HG03025 (cell line): ENCODE measurements at regions not wholly inside any gene's neighbourhood (a gene's known extent, or its start where the extent isn't known, plus 50 kb on each side); places are given as distances from the start of the nearest gene placed in this dataset.
"Not testable (repeated sequence)": the region's sequence is repeated elsewhere in the genome, so short reads cannot be mapped to it uniquely, and the experiment has no call there.

Source experiments
- ATAC-seq: cut with Tn5 transposase; IDR thresholded peaks from one replicate; pipeline ENCODE4 v1.9.1; 2021; ENCODE audit warnings: mild to moderate bottlenecking, moderate library complexity; ENCODE audit not compliant: unreplicated experiment, low FRiP score

DNA sequence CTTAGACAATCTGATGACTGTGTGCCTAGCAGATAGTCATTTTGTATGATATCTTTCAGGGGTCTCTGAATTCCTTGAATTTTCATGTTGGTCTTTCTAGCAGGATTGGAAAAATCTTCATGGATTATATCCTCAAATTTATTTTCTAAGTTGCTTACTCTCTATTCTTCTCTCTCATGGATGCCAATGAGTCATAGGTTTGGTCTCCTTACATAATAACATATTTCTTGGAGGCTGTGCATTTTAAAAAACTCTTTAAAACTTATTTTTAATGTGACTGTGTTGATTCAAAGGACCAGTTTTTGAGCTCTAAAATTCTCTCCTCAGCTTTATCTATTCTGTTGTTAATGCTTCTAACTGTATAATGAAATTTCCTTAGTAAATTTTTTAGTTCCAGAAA, 198.7 kb downstream of the AASDHPPT start:
- ATAC-seq: no peak

DNA sequence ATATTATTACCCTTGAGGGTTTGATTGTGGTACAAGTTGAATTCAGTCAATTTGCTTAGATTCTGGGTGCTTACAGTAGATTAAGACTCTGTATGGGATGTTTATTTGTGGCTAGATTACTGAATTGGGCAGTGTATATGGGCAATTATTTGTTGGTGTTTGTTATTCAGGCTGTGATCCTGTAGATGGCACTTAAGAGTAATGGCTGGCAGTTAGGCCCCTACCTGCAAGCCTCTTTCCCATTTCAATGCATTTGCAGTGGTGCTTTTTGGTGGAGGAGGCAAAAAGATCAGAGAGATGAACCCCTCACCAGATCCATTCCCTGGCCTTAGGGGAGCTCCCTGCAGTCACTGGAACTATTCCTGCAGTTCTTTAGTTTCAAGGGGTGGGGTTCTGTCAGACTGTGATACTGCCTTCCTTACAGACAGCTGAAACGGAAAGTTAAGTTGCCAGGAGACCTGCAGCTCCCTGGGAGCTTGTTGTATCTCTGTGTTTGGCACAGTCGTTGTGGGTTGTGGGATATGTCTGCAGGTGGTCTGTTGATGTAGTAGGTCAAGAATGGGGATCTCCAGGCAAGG, 199.5 kb downstream of the AASDHPPT start:
- ATAC-seq: no peak

DNA sequence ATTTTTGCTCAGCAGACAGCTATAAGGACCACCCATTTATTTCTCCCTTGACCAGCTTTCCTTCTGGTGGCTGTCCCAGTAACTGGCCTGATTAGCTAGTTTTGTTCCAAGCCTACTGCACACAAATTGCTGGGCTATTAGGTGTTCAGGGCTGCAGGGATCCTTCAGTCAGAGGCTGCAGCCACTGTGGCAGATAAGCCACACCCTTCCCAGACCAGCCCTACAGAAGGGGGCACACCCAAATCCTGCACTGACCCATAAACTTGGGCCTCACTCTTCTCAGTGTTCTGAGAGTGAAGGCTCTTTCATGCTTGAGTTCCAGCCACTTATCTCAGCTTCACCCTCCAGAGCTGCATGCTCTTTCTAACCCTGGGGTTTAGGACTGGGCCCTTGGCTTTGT, 200.0 kb downstream of the AASDHPPT start:
- no peak for ATAC-seq

DNA sequence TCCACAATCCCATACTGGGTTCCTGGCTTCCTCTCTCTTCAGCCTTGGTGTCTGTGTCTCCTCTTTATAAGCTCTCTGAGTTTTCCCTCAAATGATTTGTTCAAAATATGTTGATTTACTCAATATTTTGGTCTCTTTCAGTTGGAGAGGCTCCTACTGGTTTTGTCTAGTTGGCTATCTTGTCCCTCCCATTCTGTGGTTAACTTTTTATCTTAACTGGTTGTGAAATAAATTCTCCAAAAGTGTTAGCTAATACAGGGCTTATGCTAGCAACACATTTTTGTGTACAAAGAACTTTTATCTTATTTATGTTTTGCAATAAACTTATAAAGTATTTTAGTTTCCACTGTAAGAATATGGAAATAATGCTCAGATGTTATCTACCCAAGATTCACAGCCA, 200.9 kb downstream of the AASDHPPT start:
- no peak for ATAC-seq

DNA sequence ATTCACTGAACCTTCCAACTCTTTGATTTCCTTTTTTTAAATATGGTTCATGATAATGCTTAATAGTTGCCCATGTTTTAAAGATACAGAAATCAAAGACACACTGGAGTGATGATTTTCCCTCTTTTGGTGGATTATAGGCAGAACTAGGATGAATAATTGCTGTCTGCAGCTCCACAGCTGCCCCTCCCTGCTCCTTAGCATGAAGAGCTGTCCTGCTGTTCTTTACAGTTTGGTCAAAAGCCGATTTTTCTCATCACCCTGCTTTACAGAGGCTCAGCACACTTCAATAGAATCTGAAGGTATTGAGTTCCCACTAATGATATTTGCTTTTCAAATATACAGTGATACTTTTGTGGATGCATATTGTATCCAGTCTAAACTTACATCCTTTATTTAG, 202.6 kb downstream of the AASDHPPT start:
- no peak for ATAC-seq

DNA sequence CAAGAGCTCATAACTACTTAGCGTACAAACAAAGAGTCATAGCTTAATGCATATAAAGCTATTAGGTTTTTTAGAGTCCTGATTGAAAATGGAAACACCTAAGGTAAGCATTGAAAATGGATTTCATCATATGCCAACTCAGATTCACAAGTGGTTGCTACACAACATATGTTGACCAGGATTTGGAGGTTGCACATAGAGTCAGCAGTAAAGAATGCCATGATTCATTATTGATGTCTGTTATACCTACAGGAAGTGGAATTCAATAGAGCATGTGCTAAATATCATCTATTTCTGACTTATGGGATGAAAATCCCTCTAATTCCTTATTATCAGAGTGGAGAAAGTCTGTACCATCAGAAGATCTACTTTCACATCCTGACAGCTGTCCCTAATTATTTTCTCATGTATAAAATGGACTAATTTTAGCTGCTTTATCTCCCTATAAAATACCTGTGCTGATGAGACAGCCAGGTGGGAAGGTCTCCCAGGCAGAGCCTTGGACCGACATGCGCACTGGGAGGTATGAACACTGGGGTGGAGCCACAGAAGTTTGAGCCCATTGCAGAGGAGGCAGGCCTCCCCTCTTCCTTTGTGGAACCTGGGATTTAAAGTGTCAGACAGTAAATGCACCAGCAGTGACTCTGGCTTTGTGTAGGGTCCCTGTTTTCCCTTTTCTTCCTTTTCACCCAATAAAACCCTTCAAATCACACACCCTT, 204.2 kb downstream of the AASDHPPT start:
- ATAC-seq: no peak

DNA sequence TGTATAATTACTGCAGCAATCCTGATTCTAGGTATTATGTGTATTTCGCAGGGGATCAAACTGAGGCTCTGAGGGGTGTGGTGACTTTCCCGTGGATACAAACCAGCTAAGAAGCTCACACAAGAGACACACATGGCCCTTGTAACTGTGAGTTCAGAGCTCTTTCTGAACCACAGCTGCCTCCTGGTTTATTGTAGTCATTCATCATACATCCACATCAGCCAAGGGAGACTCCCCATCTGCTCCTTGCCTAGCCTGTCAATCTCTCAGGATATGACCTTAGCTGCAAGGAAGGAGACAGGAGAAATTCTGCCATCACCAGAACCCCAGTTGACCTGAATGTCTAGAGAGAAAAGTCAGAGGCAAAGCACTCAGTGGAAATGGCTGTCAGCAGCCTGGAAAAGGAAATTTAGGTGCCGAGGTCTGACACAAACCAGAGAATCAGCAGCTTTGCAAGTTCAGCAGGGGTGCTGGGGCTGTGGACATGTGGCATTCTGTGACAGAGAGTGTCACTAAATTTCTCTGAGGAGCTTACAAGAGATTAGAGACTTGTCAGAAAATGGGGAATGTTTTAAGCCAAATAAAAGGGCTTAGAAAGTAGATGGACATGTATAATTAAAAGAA, 209.5 kb downstream of the AASDHPPT start:
- no peak for ATAC-seq

DNA sequence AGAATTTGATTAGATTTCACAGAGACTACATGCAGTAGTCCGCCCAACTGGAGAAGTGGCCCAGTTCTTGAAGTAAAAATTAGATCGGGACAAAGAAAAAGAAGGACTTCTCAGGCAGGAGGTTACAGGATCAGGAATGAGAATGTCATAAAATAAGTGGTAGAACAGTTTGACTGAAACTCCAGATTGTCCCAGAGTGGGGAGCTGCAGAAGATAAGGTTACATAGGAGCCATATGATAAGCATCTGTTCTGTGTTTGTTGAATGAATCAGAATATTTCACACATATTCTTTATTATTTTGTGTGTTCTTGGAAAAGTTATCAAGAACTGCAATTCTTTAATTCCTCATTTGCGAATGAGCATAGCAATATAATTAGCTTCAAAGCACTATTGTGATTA, 210.6 kb downstream of the AASDHPPT start:
- ATAC-seq: no peak

DNA sequence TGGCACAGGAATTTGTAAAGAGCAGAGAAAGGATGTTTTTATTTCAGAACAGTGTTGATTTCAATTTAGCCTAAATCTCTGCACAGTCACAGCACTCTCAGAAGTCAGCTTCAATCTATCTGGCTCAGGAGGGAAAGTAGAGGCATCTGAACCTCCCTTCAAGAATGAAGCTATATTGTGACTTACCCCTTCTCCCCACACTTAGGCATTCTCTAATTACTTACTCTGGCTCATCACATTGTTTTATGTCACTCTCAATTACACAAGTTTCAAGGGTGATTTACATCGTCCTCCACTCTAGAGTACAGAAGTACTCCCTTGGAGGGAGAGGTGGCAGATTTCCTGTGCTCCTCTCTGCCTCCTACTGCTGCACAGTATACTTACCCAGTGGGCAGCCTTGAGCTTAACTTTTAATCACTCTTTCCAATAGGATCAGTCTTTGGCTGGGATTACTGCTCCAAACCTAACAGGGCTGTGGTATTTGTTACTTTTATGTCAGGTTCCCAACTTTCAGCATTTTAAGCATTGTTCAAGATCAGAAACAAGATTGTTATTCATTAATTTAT, 211.4 kb downstream of the AASDHPPT start:
- no peak for ATAC-seq

DNA sequence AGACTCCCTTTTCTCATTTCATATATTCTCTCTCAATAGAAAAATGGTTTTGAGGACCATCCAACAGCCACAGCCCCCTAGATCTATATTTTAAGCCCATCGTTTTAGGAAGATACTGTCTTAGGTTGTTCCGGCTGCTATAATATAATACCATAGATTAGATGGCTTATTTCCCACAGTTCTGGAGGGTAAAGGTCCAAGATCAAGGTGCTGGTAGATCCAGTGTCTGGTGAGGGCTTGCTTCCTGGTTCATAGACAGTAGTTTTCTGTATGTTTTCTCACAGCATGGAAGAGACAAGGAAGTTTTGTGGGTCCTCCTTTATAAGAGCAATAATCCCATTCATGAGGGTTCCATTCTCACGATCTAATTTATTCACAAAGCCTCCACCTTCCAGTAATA, 215.1 kb downstream of the AASDHPPT start:
- no peak for ATAC-seq

DNA sequence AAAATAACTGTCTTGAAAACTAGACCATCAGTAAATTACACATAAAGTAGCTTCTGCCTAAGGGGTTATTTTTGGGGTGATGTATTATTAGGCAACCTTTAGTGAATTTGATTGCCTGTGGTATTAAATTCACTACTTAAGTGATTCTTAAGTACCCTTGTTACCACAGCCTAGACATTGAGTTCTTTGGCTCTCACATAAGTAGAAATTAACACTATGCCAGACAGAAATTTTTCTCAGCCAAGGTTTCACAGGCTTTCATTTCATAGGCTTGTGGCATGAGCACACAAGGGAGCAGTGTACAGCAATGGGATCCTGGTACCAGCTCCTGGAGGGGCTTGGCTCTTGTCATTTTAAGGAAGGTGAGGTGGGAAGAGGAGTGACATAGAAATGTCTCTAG, 218.5 kb downstream of the AASDHPPT start:
- ATAC-seq: no peak

DNA sequence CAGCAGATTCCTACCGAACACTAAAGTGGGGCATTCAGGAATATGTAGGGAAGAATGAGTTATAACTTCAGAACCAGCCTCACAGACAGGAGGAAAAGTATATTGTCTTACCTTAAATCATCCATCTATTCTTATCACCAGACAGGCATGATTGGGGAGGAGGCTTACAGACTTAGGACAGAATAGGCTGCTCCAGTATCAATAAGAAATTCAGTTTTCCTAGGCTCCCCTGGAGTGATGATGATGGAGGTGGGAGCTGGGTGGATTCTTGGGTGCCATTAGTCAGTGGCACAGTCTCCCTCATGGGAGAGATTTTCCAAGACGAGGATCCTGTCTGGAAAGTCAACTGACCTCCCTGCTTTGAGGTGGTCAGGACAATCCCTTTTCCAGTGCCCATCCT, 225.0 kb downstream of the AASDHPPT start:
- ATAC-seq: no peak

DNA sequence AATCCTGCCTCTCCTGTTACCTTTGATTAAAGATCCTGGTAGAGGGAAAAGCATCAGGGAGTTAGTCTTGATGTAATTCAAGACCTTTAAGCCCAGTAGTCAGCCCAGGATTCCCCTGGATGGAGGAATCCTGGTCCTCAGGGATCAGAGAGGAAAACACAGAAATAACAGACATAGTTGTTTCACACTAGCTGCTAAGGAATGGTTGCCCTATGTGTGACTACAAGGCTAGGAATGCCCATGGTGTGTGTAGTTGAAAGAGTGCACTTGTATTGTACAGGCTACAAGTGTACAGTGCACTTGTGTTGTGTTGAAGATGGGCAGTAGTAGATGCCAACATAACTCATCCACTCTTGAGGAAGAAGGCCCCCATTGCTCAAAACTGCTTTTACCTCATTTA, 226.8 kb downstream of the AASDHPPT start:
- ATAC-seq: no peak

DNA sequence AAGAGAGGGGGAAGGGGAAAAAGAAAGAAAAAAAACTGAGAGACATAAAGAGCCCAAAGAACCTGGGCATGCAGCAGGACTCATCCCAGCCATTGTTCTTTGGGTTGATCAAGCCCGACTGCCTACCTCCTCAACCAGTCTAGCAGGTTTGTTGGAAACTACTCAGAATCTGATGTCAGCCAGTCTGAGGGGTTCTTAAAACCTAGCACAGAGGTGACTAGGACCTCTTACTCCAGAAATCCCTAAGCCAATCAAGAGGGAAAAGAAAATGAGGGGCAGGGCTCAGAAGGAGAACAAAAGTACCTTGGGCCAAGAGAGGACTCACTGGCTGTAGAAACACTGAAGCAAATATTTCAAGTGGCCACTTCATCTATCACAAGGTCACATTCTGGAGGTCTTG, 228.0 kb downstream of the AASDHPPT start:
- ATAC-seq: no peak

DNA sequence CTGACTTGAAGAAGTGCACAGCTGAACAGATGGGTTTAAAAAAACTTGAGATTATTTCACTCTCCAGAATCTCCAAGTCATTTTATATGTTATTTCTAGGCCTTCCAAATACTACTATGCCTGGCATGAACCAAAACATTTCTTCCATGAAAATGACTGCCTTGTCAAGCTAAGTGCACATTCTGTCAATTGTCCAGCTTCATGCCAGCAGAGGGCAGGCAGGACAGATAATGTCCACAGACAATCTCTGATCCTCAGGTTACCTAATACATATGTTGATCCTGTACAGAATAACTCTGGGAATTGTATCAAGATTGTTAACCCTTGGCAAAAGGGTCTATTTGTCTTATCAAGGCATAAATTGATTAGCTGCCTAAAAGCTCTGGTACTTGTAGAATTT, 229.5 kb downstream of the AASDHPPT start:
- no peak for ATAC-seq

DNA sequence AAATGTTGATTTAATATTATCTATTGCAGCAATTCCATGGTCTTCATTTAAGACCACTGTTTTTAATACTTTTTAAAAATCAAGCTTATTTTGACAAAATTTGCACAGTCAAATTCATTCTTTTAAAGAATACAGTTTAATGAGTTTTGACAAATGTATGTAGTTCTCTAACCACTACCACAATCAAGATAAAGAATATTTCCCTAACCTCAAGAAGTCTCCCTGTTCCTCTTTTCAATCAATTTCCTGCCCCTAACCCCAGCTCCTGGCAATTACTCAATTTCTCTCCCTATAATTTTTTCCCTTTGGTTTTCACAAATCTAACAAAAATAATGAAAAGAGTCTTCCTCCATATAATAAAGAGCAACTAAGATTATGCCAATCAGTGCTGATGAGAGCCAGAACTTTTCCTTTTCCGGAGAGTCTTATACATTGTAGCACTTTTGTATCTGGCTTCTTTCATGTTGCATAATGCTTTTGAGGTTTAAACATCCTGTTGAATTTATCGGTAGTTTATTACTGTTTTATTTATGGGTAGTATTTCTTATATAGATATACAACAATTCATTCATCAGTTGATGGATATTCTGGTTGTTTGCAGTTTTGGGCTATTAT, 231.7 kb downstream of the AASDHPPT start:
- ATAC-seq: no peak

DNA sequence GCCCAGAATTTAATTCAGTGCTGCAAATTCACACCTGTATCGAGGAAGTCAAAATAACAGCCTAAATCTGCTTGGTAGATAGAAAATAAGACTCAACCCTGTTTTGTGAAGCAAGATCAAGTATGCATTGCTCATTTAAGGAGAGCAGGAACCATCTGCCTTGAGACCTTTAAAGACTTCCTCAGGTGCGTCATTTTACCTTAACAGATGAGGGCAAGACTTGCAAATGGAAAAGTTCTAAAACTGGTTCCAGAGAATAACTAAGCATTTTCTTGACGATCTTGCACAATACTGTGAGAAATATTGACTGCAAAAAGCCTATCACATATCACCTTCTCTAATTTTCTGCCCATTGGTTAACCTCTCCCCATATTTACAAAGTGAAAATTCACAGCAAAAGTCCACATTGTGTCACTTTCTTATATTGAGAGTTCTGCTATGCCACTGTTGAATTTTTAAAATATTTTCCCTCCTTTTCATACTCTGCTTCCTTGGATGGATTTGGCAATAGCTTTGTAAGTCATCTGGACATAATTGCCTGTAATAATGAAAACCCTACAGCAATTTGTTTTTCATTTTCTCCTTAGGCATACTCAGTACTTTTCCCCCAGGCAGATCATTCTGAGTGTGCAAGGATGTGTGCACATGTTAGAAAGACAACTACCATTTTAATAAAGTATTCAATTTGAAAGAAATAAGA, 234.2 kb downstream of the AASDHPPT start:
- no peak for ATAC-seq

DNA sequence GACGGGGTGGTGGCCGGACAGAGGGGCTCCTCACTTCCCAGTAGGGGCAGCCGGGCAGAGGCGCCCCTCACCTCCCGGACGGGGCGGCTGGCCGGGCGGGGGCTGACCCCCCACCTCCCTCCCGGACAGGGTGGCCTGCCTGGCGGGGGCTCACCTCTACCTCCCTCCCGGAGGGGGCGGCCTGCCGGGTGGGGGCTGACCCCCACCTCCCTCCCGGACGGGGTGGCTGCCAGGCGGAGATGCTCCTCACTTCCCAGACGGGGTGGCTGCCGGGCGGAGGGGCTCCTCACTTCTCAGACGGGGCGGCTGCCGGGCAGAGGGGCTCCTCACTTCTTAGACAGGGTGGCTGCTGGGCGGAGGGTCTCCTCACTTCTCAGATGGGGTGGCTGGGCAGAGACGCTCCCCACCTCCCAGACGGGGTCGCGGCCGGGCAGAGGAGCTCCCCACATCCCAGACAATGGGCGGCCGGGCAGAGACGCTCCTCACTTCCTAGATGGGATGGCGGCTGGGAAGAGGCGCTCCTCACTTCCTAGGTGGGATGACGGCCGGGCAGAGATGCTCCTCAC, 239.8 kb downstream of the AASDHPPT start:
- not testable (repeated sequence) for ATAC-seq

DNA sequence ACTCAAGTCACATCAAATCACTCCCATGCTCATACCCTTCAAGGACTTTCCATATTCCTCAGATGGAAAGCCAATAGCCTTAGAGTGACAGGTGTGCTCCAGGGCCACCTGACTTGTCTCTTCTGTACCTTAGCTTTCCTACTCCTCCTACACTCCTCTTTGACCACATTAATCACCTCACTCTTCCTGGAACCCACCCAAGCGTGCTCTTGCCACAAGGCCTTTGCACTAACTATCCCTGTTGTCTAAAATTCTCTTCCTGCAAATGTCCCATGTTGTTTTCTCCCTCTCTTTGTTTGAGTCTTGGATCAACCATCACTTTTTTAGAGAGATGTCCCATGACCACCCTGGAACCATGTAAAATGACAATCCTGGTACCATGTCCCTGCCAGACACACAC, 244.1 kb downstream of the AASDHPPT start:
- no peak for ATAC-seq

DNA sequence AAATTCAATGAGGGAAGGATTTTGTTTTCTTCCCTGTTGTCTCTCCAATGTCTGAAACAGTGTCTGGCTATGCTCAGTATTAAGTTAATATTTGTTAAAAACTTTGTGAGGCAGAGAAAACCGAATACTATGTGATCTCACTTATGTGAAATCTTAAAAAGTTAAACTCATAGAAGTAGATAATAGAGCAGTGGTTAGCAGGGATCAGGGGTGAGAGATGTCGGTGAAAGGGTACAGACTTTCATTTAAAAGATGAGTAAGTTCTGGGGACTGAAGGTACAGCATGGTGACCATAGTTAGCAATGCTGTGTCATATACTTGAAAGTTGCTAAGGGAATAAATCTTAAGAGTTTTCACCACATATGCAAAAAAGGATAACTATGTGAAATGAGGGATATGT, 244.6 kb downstream of the AASDHPPT start:
- ATAC-seq: no peak
